BE2C (cell line): ENCODE measurements at regions not wholly inside any gene's neighbourhood (a gene's known extent, or its start where the extent isn't known, plus 50 kb on each side); places are given as distances from the start of the nearest gene placed in this dataset.

Source experiments
- DNase-seq: peaks from one replicate; pipeline ENCODE4 v3.0.0-alpha.2; 2020
- H3K27me3 ChIP-seq: fragments of 250-450 bp; sonication (Bioruptor Pico); 2 replicates; pipeline ENCODE4 v1.5.1; 2020; ENCODE audit warnings: mild to moderate bottlenecking
- H3K36me3 ChIP-seq: fragments of 250-450 bp; sonication (Bioruptor Pico); 2 replicates; pipeline ENCODE4 v1.5.1; 2020; ENCODE audit warnings: mild to moderate bottlenecking
- H3K4me1 ChIP-seq: fragments of 250-450 bp; sonication (Bioruptor Pico); 2 replicates; pipeline ENCODE4 v1.5.1; 2020
- H3K4me3 ChIP-seq: 2 replicates; pipeline ENCODE4 v1.5.1; 2011; ENCODE audit warnings: low read depth, low read length
- H3K9me3 ChIP-seq: fragments of 250-450 bp; sonication (Bioruptor Pico); 2 replicates; pipeline ENCODE4 v1.5.1; 2020
- TF ChIP-seq, protein P1 (sequence below): IDR thresholded peaks from 2 replicates; pipeline ENCODE4 v1.5.1; 2012; ENCODE audit warnings: mild to moderate bottlenecking, low read depth, low read length

DNA sequence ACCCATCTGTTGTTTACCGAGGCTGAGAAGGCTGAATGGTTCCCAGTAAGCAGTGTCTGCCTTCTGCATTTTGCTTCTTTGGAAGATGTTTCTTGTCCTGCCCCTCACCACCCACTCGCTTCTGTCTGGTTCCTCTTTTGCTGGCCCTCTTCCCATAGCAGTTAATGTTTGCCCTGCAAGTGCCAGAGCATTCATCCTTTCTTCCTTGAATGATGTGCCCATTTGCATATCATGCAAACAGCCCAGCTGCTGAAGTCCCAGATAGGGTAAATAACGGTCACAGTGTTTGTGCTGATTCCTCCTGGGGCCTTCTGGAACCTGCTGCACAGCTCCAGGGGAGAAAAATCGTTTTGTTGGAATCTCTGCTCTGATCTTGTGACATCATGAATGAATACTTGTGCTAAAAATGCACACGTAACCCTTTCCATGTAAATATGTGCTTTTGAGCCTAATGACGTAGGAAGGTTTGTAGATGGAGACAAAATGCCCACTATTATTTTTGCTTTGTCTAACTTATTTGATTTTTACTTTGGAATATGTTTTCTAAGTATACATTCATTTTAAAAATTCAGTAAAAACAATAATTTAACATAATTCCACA, 381.0 kb downstream of the SOX2 start:
- no peak for DNase-seq

DNA sequence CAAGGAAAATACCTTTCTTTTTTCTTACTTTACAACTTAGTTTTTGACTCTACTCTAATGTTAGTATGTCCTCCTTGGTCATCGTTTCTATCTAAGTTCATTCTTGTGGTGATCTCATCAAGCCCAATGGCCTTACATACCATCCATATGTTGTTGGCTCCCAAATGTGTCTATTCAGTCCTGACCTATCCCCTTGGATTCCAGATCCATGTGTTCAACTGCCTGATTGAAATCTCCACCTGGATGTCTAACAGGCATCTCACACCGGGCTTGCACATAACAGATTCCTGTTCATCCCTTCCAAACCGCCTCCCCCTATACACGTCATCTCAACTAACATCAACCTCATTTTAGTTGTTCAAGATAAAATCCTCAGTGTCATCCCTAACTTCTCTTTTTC, 382.6 kb downstream of the SOX2 start:
- H3K36me3 ChIP-seq = no peaks in the 10 kb centered on the region
- no peak for DNase-seq
- H3K4me3 ChIP-seq = no peak overlapping the region
- H3K4me1 ChIP-seq = no peaks in the 10 kb centered on the region
- no peaks in the 10 kb centered on the region; the same call in 1 of the 2 replicates for H3K9me3 ChIP-seq
- H3K27me3 ChIP-seq = no peaks in the 10 kb centered on the region
- TF ChIP-seq, protein P1, sequence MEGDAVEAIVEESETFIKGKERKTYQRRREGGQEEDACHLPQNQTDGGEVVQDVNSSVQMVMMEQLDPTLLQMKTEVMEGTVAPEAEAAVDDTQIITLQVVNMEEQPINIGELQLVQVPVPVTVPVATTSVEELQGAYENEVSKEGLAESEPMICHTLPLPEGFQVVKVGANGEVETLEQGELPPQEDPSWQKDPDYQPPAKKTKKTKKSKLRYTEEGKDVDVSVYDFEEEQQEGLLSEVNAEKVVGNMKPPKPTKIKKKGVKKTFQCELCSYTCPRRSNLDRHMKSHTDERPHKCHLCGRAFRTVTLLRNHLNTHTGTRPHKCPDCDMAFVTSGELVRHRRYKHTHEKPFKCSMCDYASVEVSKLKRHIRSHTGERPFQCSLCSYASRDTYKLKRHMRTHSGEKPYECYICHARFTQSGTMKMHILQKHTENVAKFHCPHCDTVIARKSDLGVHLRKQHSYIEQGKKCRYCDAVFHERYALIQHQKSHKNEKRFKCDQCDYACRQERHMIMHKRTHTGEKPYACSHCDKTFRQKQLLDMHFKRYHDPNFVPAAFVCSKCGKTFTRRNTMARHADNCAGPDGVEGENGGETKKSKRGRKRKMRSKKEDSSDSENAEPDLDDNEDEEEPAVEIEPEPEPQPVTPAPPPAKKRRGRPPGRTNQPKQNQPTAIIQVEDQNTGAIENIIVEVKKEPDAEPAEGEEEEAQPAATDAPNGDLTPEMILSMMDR = no peak

More for the DNA sequence above, 381.0 kb downstream of the SOX2 start:
- H3K27me3 ChIP-seq = no peaks in the 10 kb centered on the region
- no peaks in the 10 kb centered on the region for H3K9me3 ChIP-seq
- no peak overlapping the region for H3K4me3 ChIP-seq
- TF ChIP-seq, protein P1 = no peak
- H3K36me3 ChIP-seq = no peaks in the 10 kb centered on the region
- no peaks in the 10 kb centered on the region for H3K4me1 ChIP-seq

DNA sequence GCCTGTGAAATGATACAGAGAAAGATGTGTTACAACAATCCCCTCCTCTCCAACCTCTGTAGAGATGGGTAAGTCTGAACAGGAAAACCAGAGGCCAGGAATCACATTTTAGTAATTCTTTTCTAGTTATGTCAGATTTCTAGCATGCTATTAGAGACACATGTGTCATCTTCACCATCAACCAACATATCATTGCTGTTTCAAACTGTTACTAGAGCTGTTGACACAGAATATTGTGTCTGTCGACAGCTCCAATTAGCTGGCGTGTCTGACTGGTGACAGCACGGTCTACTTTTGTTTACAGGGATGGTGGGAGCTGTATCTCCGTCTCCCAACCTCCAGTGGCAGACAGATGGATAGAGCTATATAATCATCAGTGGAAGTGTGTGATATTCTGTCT, 393.2 kb downstream of the SOX2 start:
- no peaks in the 10 kb centered on the region for H3K4me1 ChIP-seq
- H3K9me3 ChIP-seq = no peaks in the 10 kb centered on the region; the same call in 1 of the 2 replicates
- TF ChIP-seq, protein P1 = no peak
- H3K4me3 ChIP-seq = no peak overlapping the region
- no peaks in the 10 kb centered on the region for H3K36me3 ChIP-seq
- H3K27me3 ChIP-seq = no peaks in the 10 kb centered on the region
- no peak for DNase-seq

DNA sequence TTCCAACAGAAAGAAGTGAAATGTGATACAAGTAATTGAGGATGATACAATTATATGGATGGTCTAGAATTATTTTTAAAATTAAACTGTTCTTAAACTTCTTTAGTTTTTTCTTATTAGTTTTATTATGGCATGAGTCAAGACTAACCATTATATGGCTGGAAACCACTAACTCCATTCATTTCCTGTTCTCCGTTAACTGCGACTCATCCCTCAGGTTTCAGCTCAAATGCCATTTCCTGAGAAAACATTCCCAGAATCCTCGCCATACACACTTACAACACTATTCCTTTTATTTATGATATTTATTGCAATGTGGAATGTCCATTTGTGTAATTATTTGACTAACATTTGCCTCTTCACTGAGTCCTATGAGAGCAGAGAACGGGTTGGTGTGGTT, 394.1 kb downstream of the SOX2 start:
- no peaks in the 10 kb centered on the region; the same call in 1 of the 2 replicates for H3K9me3 ChIP-seq
- no peaks in the 10 kb centered on the region for H3K36me3 ChIP-seq
- TF ChIP-seq, protein P1 = no peak
- no peaks in the 10 kb centered on the region for H3K4me1 ChIP-seq
- no peak for DNase-seq
- no peaks in the 10 kb centered on the region for H3K27me3 ChIP-seq
- H3K4me3 ChIP-seq = no peak overlapping the region

DNA sequence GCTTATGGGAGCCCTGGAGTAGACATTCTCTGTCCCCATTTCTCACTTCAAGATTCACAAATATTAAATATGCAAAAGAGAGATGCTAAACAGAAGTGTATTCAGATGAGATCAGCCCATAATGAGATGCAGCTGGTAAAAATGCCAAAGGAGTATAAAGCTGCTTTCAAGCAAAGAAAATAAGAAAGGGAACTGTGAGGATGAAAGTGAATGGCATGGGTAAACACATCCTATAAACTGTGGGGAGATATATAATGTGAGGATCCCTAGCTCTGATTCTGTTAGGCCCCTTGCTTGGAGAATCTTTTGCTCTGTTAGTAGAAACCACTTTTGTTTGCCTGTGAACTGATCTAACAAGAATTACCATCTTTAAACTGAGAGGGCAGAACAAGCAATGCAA, 396.6 kb downstream of the SOX2 start:
- Histone ChIP-seq H3K4me1 (no peaks in the 10 kb centered on the region), H3K27me3 (no peaks in the 10 kb centered on the region), H3K9me3 (no peaks in the 10 kb centered on the region), H3K36me3 (no peaks in the 10 kb centered on the region), H3K4me3 (no peak overlapping the region)
- TF ChIP-seq, protein P1 = no peak
- DNase-seq = no peak

DNA sequence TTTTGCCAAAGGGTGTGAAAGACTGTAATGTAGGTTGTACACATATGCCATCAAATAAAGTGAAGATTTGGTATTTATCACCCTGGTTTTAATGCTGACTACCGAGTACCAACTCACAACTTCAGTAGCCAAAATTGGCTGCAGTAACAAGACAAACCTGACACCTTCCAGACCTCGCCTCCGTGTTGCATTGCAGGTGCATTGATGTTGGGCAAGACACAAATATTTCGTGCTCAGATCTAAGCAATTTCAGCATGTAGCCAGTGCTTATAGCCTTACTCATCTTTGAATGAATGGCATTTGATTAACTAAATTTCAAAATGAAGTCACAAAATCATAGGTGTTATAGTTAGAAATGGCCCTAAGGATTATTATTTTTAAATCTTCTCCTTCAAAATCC, 400.2 kb downstream of the SOX2 start:
- DNase-seq = no peak
- H3K36me3 ChIP-seq = no peaks in the 10 kb centered on the region

More for the DNA sequence above, 400.2 kb downstream of the SOX2 start:
- Histone ChIP-seq H3K4me1 (no peaks in the 10 kb centered on the region), H3K9me3 (no peaks in the 10 kb centered on the region), H3K27me3 (no peaks in the 10 kb centered on the region), H3K4me3 (no peak overlapping the region)
- TF ChIP-seq, protein P1 = no peak
